WTC11 (cell line): ENCODE measurements at regions not wholly inside any gene's neighbourhood (a gene's known extent, or its start where the extent isn't known, plus 50 kb on each side); places are given as distances from the start of the nearest gene placed in this dataset.

Experiments used
- ATAC-seq: fragments of 200-7000 bp; cut with Tn5 transposase; 2 replicates; pipeline ENCODE4 v1.10.0; 2021; ENCODE audit warnings: mild to moderate bottlenecking, moderate library complexity
- CTCF ChIA-PET: fragments of 300-600 bp; sonication (Branson Sonifier 250); formaldehyde crosslinking; loops from one replicate; lab custom pipeline; 2021; ENCODE audit warnings: antibody characterized with exemption; lab: Charles Lee
- POLR2A ChIA-PET: fragments of 350-600 bp; sonication (Branson Sonifier 250); formaldehyde crosslinking; loops from one replicate; lab custom pipeline; 2021; ENCODE audit warnings: antibody characterized with exemption; lab: Charles Lee
- DNase-seq: peaks from one replicate; pipeline ENCODE4 v3.0.0; 2021; ENCODE audit warnings: low spot score
- H3K27ac Mint-ChIP-seq: 2 replicates; pipeline ENCODE4 v1.8.0; 2021; ENCODE audit warnings: mixed read lengths
- H3K27me3 Mint-ChIP-seq: 2 replicates; pipeline ENCODE4 v1.8.0; 2021; ENCODE audit warnings: low read depth, mild to moderate bottlenecking, moderate library complexity, mixed read lengths
- H3K36me3 Mint-ChIP-seq: 2 replicates; pipeline ENCODE4 v1.8.0; 2021; ENCODE audit warnings: mixed read lengths
- H3K4me1 Mint-ChIP-seq: 2 replicates; pipeline ENCODE4 v1.8.0; 2022; ENCODE audit warnings: mixed read lengths
- H3K4me3 Mint-ChIP-seq: 2 replicates; pipeline ENCODE4 v1.8.0; 2021; ENCODE audit warnings: mild to moderate bottlenecking, moderate library complexity, mixed read lengths
- H3K9me3 Mint-ChIP-seq: 2 replicates; pipeline ENCODE4 v1.8.0; 2021; ENCODE audit warnings: mixed read lengths
- ATF1 ChIP-seq: sonication (generic); formaldehyde crosslinking; IDR thresholded peaks from 2 replicates; pipeline ENCODE4 v1.8.1; 2023; ENCODE audit warnings: mild to moderate bottlenecking, moderate library complexity, missing genetic modification reagents
- ATF6 ChIP-seq: sonication (generic); formaldehyde crosslinking; IDR thresholded peaks from 2 replicates; pipeline ENCODE4 v1.8.1; 2023; ENCODE audit warnings: mild to moderate bottlenecking, missing genetic modification reagents
- CDX4 ChIP-seq: fragments of 250-450 bp; sonication (Bioruptor Pico); IDR thresholded peaks from 2 replicates; pipeline ENCODE4 v1.9.0; 2021; ENCODE audit warnings: moderate library complexity, mild to moderate bottlenecking, inconsistent platforms, borderline replicate concordance
- ELF4 ChIP-seq: sonication (generic); formaldehyde crosslinking; IDR thresholded peaks from 2 replicates; pipeline ENCODE4 v1.8.1; 2022; ENCODE audit warnings: low read depth, mild to moderate bottlenecking, moderate library complexity, missing genetic modification reagents
- ESRRA ChIP-seq: sonication (generic); formaldehyde crosslinking; IDR thresholded peaks from 2 replicates; pipeline ENCODE4 v1.8.1; 2022; ENCODE audit warnings: mild to moderate bottlenecking, missing genetic modification reagents, borderline replicate concordance
- FOXJ3 ChIP-seq: sonication (generic); formaldehyde crosslinking; IDR thresholded peaks from 2 replicates; pipeline ENCODE4 v1.9.0; 2021; ENCODE audit warnings: missing genetic modification reagents, mild to moderate bottlenecking, borderline replicate concordance
- GABPB1 ChIP-seq: sonication (generic); formaldehyde crosslinking; IDR thresholded peaks from 2 replicates; pipeline ENCODE4 v1.8.1; 2023; ENCODE audit warnings: mild to moderate bottlenecking, missing genetic modification reagents
- GRHL2 ChIP-seq: fragments of 250-450 bp; sonication (Bioruptor Pico); IDR thresholded peaks from 2 replicates; pipeline ENCODE4 v1.8.0; 2022; ENCODE audit warnings: mild to moderate bottlenecking, moderate library complexity; ENCODE audit not compliant: insufficient replicate concordance, severe bottlenecking
- GTF2I ChIP-seq: fragments of 250-450 bp; sonication (Bioruptor Pico); conservative IDR thresholded peaks from 2 replicates; pipeline ENCODE4 v1.4.0; 2021; ENCODE audit warnings: mild to moderate bottlenecking
- IRF2 ChIP-seq: sonication (generic); formaldehyde crosslinking; IDR thresholded peaks from 2 replicates; pipeline ENCODE4 v1.8.0; 2022; ENCODE audit warnings: low read depth, missing genetic modification reagents, borderline replicate concordance
- NFATC4 ChIP-seq: fragments of 250-450 bp; sonication (Bioruptor Pico); IDR thresholded peaks from 2 replicates; pipeline ENCODE4 v1.9.0; 2021; ENCODE audit warnings: mild to moderate bottlenecking
- NR2C2 ChIP-seq: sonication (generic); formaldehyde crosslinking; IDR thresholded peaks from 2 replicates; pipeline ENCODE4 v1.8.0; 2022; ENCODE audit warnings: mild to moderate bottlenecking, missing genetic modification reagents
- ZMAT4 ChIP-seq: fragments of 250-450 bp; sonication (Bioruptor Pico); IDR thresholded peaks from 2 replicates; pipeline ENCODE4 v1.9.0; 2021; ENCODE audit warnings: mild to moderate bottlenecking
- ZNF396 ChIP-seq: fragments of 250-450 bp; sonication (Bioruptor Pico); IDR thresholded peaks from 2 replicates; pipeline ENCODE4 v1.8.0; 2021; ENCODE audit warnings: mild to moderate bottlenecking, moderate library complexity, borderline replicate concordance
- ZNF671 ChIP-seq: fragments of 250-450 bp; sonication (Bioruptor Pico); IDR thresholded peaks from 2 replicates; pipeline ENCODE4 v1.8.0; 2021; ENCODE audit warnings: mild to moderate bottlenecking
- TF ChIP-seq, protein P1 (sequence below): sonication (generic); formaldehyde crosslinking; conservative IDR thresholded peaks from 2 replicates; pipeline ENCODE4 v1.8.1; 2023; ENCODE audit warnings: mild to moderate bottlenecking, low read depth, missing genetic modification reagents, moderate library complexity
- TF ChIP-seq, protein P2 (sequence below): fragments of 250-450 bp; sonication (Bioruptor Pico); conservative IDR thresholded peaks from 2 replicates; pipeline ENCODE4 v1.9.0; 2021; ENCODE audit warnings: mild to moderate bottlenecking
- TF ChIP-seq, protein P3 (sequence below): sonication (generic); formaldehyde crosslinking; IDR thresholded peaks from 2 replicates; pipeline ENCODE4 v1.8.0; 2023; ENCODE audit warnings: missing genetic modification reagents, mild to moderate bottlenecking, borderline replicate concordance
- TF ChIP-seq, protein P4 (sequence below): sonication (generic); formaldehyde crosslinking; IDR thresholded peaks from 2 replicates; pipeline ENCODE4 v1.8.1; 2023; ENCODE audit warnings: mild to moderate bottlenecking, missing genetic modification reagents, moderate library complexity
- TF ChIP-seq, protein P5 (sequence below): sonication (generic); formaldehyde crosslinking; IDR thresholded peaks from 2 replicates; pipeline ENCODE4 v1.8.0; 2022; ENCODE audit warnings: mild to moderate bottlenecking, missing genetic modification reagents

DNA sequence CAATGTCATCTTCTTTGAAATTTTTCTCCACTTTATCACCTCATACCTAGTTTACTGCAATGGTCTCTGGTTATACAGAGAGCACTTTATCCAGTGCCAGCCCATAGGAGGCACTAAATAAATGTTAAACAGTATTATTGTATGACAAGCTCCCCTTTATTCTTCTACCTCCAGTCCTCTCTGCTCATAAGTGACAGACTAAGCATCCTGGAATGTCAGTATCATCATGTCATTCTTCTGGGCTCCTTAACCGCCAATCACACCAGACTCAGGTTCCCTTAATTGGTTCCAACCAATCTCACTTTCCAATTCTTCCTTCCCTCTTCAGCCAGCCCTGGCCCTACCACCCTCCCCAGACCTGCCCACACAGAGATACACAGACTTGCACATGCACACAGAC is 93.1 kb downstream of the RPL27A start (continued):
- TF ChIP-seq ATF1 (CRISPR knock-in tag) = no peak
- TF ChIP-seq ESRRA (CRISPR knock-in tag) = no peak
- TF ChIP-seq NFATC4 (CRISPR knock-in tag) = no peak
- TF ChIP-seq ZNF396 (CRISPR knock-in tag) = no peak
- TF ChIP-seq, protein P1, sequence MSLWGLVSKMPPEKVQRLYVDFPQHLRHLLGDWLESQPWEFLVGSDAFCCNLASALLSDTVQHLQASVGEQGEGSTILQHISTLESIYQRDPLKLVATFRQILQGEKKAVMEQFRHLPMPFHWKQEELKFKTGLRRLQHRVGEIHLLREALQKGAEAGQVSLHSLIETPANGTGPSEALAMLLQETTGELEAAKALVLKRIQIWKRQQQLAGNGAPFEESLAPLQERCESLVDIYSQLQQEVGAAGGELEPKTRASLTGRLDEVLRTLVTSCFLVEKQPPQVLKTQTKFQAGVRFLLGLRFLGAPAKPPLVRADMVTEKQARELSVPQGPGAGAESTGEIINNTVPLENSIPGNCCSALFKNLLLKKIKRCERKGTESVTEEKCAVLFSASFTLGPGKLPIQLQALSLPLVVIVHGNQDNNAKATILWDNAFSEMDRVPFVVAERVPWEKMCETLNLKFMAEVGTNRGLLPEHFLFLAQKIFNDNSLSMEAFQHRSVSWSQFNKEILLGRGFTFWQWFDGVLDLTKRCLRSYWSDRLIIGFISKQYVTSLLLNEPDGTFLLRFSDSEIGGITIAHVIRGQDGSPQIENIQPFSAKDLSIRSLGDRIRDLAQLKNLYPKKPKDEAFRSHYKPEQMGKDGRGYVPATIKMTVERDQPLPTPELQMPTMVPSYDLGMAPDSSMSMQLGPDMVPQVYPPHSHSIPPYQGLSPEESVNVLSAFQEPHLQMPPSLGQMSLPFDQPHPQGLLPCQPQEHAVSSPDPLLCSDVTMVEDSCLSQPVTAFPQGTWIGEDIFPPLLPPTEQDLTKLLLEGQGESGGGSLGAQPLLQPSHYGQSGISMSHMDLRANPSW = no peak
- no peak for TF ChIP-seq FOXJ3 (CRISPR knock-in tag)
- no peak for TF ChIP-seq ZMAT4 (CRISPR knock-in tag)
- TF ChIP-seq, protein P2, sequence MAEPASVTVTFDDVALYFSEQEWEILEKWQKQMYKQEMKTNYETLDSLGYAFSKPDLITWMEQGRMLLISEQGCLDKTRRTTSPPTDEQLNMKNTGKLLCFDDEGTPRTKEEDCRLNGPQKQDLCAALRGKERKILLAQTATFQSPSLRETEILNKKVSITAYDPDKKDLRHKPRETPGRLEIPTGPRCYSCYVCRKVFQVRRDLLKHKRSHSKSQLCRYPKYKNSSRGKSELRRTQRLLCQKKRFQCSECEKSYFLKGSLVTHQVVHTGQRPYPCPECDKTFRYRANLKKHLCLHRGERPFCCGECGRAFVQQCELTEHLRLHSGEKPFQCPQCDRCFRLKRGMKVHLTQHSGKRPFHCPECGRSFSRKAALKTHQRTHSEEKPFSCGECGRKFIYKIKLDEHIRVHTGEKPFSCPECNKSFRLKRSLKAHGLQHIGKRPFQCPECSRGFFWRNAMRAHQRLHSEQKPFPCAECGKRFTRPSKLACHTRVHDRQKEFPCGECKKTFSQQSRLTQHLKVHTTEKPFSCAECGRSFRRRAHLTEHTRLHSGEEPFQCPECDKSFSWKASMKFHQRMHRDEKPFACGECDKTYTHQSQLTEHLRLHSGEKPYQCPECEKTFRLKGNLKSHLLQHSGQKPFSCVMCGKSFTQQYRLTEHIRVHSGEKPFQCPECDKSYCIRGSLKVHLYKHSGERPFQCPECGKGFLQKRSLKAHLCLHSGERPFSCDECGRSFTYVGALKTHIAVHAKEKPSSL (CRISPR knock-in tag) = no peak
- TF ChIP-seq ZNF671 = no peak
- TF ChIP-seq, protein P3, sequence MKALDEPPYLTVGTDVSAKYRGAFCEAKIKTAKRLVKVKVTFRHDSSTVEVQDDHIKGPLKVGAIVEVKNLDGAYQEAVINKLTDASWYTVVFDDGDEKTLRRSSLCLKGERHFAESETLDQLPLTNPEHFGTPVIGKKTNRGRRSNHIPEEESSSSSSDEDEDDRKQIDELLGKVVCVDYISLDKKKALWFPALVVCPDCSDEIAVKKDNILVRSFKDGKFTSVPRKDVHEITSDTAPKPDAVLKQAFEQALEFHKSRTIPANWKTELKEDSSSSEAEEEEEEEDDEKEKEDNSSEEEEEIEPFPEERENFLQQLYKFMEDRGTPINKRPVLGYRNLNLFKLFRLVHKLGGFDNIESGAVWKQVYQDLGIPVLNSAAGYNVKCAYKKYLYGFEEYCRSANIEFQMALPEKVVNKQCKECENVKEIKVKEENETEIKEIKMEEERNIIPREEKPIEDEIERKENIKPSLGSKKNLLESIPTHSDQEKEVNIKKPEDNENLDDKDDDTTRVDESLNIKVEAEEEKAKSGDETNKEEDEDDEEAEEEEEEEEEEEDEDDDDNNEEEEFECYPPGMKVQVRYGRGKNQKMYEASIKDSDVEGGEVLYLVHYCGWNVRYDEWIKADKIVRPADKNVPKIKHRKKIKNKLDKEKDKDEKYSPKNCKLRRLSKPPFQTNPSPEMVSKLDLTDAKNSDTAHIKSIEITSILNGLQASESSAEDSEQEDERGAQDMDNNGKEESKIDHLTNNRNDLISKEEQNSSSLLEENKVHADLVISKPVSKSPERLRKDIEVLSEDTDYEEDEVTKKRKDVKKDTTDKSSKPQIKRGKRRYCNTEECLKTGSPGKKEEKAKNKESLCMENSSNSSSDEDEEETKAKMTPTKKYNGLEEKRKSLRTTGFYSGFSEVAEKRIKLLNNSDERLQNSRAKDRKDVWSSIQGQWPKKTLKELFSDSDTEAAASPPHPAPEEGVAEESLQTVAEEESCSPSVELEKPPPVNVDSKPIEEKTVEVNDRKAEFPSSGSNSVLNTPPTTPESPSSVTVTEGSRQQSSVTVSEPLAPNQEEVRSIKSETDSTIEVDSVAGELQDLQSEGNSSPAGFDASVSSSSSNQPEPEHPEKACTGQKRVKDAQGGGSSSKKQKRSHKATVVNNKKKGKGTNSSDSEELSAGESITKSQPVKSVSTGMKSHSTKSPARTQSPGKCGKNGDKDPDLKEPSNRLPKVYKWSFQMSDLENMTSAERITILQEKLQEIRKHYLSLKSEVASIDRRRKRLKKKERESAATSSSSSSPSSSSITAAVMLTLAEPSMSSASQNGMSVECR (CRISPR knock-in tag) = no peak
- TF ChIP-seq, all 79 proteins: peak for 0

GRCh38 chr11:8776209-8776608 is 93.6 kb downstream of the RPL27A start:
- DNase-seq = no peak
- H3K4me3 Mint-ChIP-seq = no peak overlapping the region

More at GRCh38 chr11:8776209-8776608, 93.6 kb downstream of the RPL27A start:
- peaks cover 10% of the 10 kb centered on the region for H3K4me1 Mint-ChIP-seq
- no peak overlapping the region for H3K27ac Mint-ChIP-seq
- H3K36me3 Mint-ChIP-seq = no peaks in the 10 kb centered on the region
- ATAC-seq = no peak; the same call in 1 of the 2 replicates
- H3K27me3 Mint-ChIP-seq = no peaks in the 10 kb centered on the region
- TF ChIP-seq GTF2I (CRISPR knock-in tag) (no peak), NR2C2 (CRISPR knock-in tag) (no peak), FOXJ3 (CRISPR knock-in tag) (no peak), CDX4 (CRISPR knock-in tag) (no peak), GRHL2 (CRISPR knock-in tag) (no peak), ELF4 (CRISPR knock-in tag) (no peak), ATF6 (CRISPR knock-in tag) (no peak), ESRRA (CRISPR knock-in tag) (no peak), GABPB1 (CRISPR knock-in tag) (no peak), IRF2 (CRISPR knock-in tag) (no peak), ATF1 (CRISPR knock-in tag) (no peak)
- TF ChIP-seq, protein P4, sequence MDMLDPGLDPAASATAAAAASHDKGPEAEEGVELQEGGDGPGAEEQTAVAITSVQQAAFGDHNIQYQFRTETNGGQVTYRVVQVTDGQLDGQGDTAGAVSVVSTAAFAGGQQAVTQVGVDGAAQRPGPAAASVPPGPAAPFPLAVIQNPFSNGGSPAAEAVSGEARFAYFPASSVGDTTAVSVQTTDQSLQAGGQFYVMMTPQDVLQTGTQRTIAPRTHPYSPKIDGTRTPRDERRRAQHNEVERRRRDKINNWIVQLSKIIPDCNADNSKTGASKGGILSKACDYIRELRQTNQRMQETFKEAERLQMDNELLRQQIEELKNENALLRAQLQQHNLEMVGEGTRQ = no peak
- TF ChIP-seq, protein P5, sequence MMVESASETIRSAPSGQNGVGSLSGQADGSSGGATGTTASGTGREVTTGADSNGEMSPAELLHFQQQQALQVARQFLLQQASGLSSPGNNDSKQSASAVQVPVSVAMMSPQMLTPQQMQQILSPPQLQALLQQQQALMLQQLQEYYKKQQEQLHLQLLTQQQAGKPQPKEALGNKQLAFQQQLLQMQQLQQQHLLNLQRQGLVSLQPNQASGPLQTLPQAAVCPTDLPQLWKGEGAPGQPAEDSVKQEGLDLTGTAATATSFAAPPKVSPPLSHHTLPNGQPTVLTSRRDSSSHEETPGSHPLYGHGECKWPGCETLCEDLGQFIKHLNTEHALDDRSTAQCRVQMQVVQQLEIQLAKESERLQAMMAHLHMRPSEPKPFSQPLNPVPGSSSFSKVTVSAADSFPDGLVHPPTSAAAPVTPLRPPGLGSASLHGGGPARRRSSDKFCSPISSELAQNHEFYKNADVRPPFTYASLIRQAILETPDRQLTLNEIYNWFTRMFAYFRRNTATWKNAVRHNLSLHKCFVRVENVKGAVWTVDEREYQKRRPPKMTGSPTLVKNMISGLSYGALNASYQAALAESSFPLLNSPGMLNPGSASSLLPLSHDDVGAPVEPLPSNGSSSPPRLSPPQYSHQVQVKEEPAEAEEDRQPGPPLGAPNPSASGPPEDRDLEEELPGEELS = no peak
- H3K9me3 Mint-ChIP-seq = no peaks in the 10 kb centered on the region
- ChIA-PET CTCF (interaction anchor here (1.3 to 1.9 kb wide), 2 partner anchors 7 to 19 kb away, joined by 4 to 8 read pairs; no protein-coding TSS in a partner anchor), POLR2A (no interaction called here)
